Jurkat, Clone E6-1 (cell line): ENCODE measurements at regions not wholly inside any gene's neighbourhood (a gene's known extent, or its start where the extent isn't known, plus 50 kb on each side); places are given as distances from the start of the nearest gene placed in this dataset.

Source experiments
- DNase-seq: peaks from one replicate; pipeline ENCODE4 v3.0.0-alpha.2; 2011; ENCODE audit warnings: low read depth, low spot score
- H3K4me3 ChIP-seq: 2 replicates; pipeline ENCODE4 v1.5.1; 2011; ENCODE audit warnings: mild to moderate bottlenecking, low read length, control low read depth, moderate library complexity

DNA sequence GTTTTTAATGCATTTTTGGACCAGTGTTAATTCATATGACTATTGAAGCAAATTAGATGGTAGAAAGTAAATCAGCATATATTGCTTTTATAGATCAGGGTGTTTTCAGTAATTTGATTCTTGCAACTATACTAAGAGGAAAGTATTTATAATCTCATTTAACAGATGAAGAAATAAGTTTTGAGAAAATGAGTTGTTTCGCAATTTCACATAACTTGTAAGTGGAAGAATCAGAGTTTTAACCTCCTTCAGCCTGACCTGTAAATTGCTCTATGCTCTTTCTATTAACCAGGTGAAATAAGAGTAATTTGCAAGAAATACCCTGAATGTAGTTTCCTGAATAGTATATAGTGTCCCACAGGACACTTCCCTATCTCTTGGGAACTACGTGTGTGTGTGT lies 1106.8 kb upstream of the RAG2 start:
- DNase-seq = no peak
- H3K4me3 ChIP-seq = no peak overlapping the region

DNA sequence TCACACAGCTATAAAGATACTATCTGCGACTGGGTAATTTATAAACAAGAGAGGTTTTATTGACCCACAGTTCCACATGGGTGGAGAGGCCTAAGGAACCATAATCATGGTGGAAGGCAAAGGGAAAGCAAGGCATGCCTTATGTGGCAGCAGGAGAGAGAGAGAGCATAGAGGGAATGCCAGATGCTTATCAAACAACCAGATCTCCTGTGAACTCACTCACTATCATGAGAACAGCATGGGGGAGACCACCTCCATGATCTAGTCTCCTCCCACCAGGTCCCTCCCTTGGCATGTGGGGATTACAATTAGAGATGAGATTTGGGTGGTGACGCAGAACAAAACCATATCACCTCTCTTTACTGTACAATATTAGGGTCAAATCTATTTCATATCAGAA lies 1101.6 kb upstream of the RAG2 start:
- no peak for DNase-seq
- no peak overlapping the region for H3K4me3 ChIP-seq

DNA sequence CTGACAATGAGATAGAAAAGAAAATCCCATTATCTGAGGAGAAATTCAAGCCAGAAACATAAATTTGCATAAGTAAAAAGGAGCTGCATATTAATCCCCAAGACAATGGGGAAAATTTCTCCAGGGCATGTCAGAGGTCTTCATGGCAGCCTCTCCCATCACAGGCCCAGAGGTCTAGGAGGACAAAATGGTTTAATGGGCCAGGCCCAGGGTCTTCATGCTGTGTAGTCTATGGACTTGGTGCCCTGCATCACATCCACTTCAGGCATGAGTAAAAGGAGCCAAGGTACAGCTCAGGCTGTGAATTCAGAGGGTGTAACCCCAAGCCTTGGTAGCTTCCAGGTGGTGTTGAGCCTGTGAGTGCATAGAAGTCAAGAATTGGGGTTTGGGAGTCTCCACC lies 1097.2 kb upstream of the RAG2 start:
- no peak overlapping the region for H3K4me3 ChIP-seq
- DNase-seq = no peak

DNA sequence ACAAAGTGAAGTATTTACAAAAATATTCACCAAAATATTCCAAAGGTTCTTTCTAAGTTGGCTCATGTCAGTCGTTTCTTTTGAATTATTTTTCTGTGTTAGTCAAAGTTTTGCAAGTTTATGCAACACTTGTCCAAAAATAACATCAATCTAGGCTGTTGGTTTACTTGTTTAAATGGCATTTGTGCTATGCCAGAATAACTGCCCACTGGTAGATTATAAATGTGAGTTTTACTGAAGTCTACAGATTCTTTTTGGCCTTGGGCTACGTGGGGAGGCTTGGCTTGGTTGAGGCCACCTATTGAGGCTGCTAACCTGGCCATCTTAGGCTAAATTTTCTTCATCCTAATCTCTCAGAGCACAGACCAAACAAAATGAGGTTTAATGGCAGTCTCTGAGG lies 1091.9 kb upstream of the RAG2 start:
- no peak overlapping the region for H3K4me3 ChIP-seq
- no peak for DNase-seq

DNA sequence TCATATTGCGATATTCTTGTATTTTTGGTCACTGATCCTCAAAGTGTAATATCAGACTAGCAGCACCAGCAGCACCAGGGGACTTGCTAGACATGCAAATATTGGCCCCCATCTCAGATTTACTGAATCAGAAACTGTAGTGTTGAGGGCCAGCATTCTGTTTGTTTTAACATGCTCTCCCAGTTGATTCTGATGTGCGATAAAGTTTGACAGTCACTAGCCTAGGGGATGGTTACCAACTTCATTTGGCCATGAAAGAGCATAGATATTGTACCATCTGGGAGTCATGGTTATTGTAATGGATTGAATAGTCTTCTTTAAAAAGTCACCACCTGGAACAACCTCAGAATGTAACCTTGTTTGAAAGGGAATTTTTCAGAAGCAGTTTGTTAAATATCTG lies 1090.4 kb upstream of the RAG2 start:
- no peak overlapping the region for H3K4me3 ChIP-seq
- no peak for DNase-seq

DNA sequence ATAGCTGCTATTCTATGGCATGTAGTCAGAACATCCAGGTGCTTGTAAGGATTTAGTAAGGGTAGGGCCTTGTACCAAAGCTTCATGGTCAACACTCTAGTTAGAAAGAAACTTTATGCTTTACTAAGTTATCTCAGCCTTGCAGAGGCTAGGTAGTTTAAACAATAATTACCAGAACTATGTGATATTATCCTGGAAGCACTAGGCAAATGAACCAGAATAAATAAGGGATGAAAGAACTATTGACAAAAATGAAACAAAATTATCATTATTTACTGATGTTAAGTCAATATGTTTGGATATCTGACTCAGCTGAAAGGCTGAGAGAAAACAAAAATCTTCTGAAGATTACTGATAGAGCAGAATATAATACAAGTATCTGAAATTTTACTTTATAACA lies 1089.1 kb upstream of the RAG2 start:
- DNase-seq = no peak
- H3K4me3 ChIP-seq = no peak overlapping the region

DNA sequence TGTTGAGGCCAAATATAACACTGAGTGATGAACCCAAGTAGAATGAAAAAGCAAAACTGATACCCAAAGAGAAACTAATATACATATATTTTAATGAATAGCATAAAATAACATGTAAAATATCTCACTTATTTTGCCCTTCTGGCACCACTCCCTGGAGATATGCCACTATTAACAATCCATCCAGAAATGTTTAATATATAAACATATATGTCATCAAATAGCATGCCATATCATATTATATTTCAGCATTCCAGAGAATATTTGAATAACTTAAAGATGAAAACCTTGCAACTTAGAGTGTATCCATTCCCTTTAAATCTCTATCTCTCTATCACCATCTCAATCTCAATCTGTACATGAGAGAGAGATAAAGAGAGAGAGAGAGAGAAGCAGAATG lies 1073.3 kb upstream of the RAG2 start:
- no peak overlapping the region for H3K4me3 ChIP-seq
- DNase-seq = no peak

DNA sequence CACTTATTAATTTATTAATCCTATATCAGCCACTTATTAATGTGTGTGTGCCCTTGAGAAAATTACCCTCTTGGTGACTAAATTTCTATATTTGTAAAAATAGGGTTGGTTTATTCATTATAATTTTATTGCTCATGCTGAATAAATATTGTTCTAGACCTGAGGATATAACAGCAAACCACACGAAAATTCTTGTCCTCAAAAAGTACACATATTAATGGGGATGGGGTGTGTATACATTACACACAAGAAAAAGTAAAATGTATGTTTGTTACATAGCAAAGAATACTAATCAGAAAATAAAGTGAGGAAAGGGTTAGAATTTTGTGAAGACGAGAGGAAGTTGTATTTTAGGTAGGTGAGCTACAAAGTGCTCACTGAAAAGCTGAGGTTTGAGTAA lies 1068.9 kb upstream of the RAG2 start:
- DNase-seq = no peak
- no peak overlapping the region for H3K4me3 ChIP-seq

DNA sequence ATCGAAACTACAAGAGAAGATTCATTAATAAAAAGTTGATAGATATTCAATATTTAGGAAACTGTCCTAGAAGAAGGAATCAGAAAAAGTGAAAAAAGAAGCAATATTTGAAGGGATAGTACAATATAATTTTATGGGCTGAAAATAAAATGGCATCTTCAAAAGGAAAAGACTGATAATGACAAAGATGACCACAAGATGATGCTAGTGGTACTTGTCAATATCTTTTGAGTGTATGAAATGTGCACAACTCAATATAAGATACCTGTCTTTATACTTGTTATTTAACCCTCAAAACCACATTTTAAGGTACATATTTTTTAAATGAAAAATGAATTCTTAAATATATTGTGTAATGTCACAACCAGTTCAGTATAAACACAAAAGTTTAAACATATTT lies 1059.6 kb upstream of the RAG2 start:
- H3K4me3 ChIP-seq = no peak overlapping the region
- DNase-seq = no peak

DNA sequence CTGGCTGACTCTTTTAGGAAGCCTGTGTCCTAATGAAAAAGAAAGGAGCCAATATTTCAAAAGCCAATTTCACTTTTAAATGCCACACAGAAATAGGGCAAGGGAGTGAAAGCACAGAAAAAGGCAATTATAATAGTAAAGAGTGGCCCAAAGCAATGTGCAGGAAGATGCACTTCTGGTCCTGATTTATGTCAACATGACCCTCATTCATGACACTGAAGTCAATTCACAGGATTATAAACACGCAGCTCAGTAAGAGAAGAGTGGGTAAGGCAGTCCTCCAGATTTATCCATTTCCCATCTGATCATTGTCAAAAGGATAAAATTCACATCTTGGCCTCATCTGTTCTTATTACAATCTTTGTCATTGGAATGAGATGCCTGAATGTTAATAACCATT lies 1049.7 kb upstream of the RAG2 start:
- H3K4me3 ChIP-seq = no peak overlapping the region
- DNase-seq = no peak

DNA sequence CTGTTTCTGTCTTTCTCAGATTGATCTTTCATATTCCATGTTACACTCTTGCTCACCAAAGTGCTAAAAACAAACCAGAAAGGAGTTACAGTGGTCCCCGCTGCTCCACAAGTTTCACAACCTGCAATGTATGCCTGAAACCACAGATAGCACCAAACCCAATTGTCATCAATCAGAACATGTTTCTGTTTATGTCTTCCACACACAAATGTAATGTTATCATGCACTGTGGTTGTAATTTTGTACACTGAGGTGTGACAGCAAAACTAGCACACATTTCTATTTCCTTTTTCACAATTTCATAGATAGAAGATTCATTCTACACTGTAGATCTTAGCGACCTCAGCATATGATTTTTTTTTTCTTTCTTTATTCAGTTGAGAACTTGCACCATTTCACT lies 1045.9 kb upstream of the RAG2 start:
- no peak for DNase-seq
- H3K4me3 ChIP-seq = no peak overlapping the region

DNA sequence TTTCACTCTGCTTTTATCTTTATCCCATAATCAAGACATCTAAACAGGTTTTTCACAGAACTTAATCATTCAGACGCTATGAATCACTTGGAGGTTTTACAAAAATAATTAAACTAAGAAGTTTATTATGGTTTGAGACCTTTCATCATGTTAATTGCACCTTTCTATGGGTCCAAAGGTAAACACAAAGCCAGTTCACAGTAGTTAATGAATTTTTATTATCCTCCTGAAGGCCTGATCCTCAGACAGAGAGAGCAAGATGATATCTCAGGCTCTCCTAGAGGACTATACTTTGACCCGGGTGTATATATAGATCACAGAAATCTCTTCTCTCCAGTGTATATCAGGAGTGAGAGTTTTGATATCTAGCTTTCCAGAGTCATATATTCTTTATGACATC lies 1044.3 kb upstream of the RAG2 start:
- no peak for DNase-seq
- no peak overlapping the region for H3K4me3 ChIP-seq

DNA sequence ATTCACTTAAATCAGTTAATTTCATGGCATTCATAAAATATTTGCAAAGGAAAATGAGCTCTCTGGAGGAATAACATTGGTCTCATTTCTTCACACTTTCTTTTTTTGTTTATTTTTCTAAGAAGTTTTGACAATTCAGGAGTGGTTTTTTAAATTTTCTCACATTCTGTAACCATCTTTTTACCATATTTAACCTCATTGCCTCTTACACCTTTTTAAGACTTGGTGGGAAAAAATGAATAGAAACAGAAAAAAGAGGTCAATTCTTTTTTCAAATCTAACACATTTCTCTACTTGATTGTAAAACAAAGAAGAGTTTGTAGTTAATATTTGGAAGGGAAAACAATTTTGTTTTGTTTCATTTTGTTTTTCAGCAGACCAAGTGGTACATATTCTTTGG lies 1034.7 kb upstream of the RAG2 start:
- H3K4me3 ChIP-seq = no peak overlapping the region

DNA sequence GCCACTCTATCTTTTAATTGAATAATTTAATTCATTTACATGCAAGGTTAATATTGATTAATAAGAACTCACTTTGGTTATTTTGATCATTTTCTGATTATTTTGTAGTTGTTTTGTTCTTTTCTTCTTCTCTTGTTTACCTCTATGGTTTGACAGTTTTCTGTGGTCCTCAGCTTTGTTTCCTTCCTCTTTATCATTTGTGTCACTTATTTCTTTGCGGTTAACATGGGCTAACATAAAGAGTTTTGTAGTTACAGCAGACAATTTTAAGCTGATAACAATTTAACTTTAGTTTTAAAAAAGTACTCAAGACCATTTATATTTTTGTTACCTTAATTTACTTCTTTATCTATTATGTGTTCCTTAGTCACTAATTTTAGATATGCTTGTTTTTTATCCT lies 1032.8 kb upstream of the RAG2 start:
- H3K4me3 ChIP-seq = no peak overlapping the region
- no peak for DNase-seq

More for the DNA sequence above, 1034.7 kb upstream of the RAG2 start:
- DNase-seq = no peak

DNA sequence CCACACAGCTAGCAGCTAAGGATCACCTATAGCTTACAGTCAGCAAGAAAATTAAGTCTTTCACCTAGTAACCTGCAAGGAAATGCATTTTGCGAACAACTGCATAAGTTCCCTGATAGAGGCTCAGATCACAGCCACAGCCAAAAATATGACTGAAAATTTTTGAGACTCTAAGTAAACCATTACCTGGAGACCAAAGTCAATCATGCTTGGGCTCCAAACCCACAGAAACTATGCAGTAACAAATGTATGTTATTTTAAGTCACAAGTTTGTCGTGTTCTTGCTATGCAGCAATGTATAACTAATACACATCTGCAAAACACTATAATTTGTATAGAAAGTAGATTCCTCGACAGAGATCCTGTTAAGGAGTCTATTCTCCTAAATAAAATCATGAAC lies 1025.7 kb upstream of the RAG2 start:
- no peak overlapping the region for H3K4me3 ChIP-seq
- no peak for DNase-seq

DNA sequence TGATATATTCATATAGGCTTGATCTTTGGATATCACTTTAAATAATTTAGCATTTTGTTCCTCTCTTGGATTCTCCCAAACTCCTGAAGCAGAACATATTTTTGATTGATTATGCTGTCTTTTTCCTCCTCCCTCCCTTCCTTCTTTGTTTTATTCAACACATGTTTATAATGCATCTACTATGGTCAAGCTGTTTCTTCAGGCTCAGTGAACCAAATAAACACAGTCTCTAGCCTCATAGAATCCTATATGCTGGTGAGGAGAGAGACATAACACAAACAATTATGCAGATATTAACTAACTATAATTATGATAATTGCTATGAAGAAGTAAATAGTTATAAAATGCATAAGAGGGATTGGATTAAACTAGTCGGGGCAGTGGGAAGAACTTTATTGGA lies 1023.6 kb upstream of the RAG2 start:
- no peak for DNase-seq
- H3K4me3 ChIP-seq = no peak overlapping the region

DNA sequence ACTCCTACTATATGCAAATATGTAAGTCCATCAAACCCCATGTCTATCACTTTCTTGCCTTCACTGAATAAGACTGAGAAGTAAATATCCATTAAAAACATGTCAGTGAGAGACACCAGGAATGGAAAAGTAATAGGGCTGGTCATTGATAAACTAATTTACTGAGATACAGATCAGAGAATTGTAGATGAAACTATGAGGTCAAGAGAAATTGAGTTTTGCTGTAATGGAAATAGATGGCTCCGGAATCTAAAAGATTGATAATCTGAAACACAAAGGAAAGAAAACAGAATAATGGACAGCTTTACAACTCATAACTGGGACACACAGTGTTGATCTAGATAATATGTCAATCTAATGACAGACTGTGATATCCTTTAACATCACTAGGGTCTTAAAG lies 1018.3 kb upstream of the RAG2 start:
- H3K4me3 ChIP-seq = no peak overlapping the region
- no peak for DNase-seq

DNA sequence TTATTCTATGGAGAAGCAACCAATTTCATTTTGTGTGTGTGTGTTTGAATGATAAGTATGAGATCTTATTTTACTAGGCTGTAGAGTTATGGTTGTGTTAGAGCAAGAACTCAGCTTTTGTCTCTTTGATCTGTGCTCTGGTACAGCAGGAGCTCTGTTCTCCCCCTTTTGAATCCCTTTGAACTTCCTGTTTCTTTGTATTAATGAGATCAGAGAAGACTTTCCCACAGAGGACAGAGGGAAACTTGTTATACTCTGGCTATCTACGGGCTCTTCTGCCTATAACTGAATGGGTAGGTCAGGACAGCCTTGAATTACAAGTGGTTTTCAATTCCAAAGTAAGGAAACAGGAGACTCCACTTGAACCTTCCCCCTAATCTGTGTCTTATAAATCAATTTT lies 1015.0 kb upstream of the RAG2 start:
- no peak overlapping the region for H3K4me3 ChIP-seq
- DNase-seq = no peak

DNA sequence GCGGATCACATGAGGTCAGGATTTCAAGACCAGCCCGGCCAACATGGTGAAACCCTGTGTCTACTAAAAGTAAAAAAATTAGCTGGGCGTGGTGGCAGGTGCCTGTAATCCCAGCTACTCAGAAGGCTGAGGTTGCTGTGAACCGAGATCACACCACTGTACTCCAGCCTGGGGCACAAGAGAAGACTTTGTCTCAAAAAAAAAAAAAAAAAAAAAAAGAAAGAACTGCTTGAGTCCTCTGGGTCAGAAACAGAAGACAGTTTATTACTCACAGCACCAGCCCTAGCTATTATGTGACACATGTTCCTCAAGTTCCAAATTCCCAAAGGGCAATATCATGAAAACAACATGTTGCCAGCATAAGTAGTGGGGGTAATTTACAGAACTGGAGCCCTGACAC lies 1014.1 kb upstream of the RAG2 start:
- no peak overlapping the region for H3K4me3 ChIP-seq
- DNase-seq = no peak

DNA sequence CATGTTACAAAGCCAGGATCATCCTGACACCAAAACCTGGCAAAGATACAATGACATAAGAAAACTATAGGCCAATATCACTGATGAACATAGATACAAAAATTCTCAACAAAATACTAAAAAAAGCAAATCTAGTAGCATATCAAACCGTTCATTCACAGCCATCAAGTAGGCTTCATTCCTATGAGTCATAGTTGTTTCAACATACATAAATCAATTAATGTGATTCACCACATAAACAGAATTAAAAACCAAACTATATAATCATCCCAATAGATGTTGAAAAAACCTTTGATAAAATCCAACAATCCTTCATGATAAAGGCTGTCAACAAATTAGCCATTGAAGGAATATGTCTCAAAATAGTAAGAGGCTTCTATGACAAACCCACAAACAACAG lies 1007.2 kb upstream of the RAG2 start:
- no peak for DNase-seq
- no peak overlapping the region for H3K4me3 ChIP-seq

DNA sequence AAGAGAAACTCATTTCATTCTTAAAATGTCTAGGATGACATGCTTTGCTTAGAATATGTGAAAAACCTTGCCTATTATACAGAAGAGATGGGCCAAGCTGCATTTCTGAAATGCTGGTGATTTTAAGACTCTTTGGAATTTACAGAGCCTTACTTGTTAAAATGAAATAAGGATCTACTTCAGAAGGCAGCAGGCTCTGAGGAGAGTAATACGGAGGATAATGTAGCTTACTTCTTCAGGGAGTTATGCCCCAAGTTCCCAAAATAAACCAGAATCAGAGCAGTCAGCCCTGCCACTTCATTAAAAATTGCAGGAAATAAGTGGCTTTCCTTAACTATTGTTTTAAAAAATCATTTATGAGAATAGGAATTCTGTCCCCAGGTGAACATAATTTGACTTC lies 1000.3 kb upstream of the RAG2 start:
- no peak overlapping the region for H3K4me3 ChIP-seq

DNA sequence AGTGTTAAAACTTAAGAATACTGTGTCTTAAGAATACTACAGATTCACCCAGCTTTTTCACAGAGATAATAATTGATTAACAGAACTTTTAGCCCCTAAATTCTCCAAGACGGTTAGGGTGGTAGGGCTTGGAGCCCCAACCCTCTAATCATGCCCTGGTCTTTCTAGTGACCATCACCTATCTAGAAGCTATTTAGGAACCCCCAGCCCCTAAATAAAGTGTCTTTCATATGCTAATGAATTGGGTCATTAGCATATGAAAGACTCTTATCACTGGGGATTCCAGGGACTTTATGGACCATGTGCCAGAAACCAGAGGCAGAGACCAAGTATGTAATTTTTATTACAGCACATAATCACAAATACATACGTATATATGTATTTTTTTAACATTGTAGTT lies 999.7 kb upstream of the RAG2 start:
- no peak for DNase-seq
- H3K4me3 ChIP-seq = no peak overlapping the region

More for the DNA sequence above, 1000.3 kb upstream of the RAG2 start:
- DNase-seq = no peak
